GM23338 (cell line): ENCODE measurements at regions not wholly inside any gene's neighbourhood (a gene's known extent, or its start where the extent isn't known, plus 50 kb on each side); places are given as distances from the start of the nearest gene placed in this dataset.

ENCODE experiments used
- CREB1 ChIP-seq: fragments of 250-450 bp; sonication (Bioruptor Pico); IDR thresholded peaks from 2 replicates; pipeline ENCODE4 v1.5.0; 2020; ENCODE audit warnings: low read depth, mild to moderate bottlenecking, moderate library complexity
- CTCF ChIP-seq, 2 experiments: fragments of 200-600 bp in 1 of 2; sonication (generic) in 1 of 2; conservative IDR thresholded peaks; 2 replicates each; pipeline versions ENCODE4 v1.5.1 to v1.6.1; 2016 to 2017; ENCODE audit warnings: antibody characterized with exemption in 2 of 2, low read depth in 2 of 2, mild to moderate bottlenecking in 2 of 2, moderate library complexity in 1 of 2
- EZH2 ChIP-seq: fragments of 200-600 bp; sonication (generic); IDR thresholded peaks from one replicate; pipeline ENCODE4 v1.8.0; 2017; ENCODE audit warnings: antibody characterized with exemption, mild to moderate bottlenecking, low read depth; ENCODE audit not compliant: unreplicated experiment
- EZH2phosphoT487 ChIP-seq: fragments of 200-600 bp; sonication (generic); IDR thresholded peaks from one replicate; pipeline ENCODE4 v1.8.1; 2018; ENCODE audit warnings: antibody characterized with exemption; ENCODE audit not compliant: unreplicated experiment
- REST ChIP-seq: IDR thresholded peaks from one replicate; pipeline ENCODE4 v1.6.1; 2018; ENCODE audit warnings: antibody characterized with exemption; ENCODE audit not compliant: unreplicated experiment

- TF ChIP-seq CTCF (conservative IDR thresholded peaks at IDR 0.05; ENCODE audit: low read depth in 2 of 2) (no peak), CREB1 (CRISPR knock-in tag) (no peak), REST (no peak), EZH2 (no peak), EZH2phosphoT487 (no peak)
These were observed 905.9 kb downstream of the CENPC start for GRCh38 chr4:66639361-66639760.
